H9 (cell line): ENCODE measurements at regions not wholly inside any gene's neighbourhood (a gene's known extent, or its start where the extent isn't known, plus 50 kb on each side); places are given as distances from the start of the nearest gene placed in this dataset.
A peak's percentile ranks its signal among the peaks of the same experiment; 100 is the strongest.

Experiments used
- DNase-seq: peaks from one replicate; pipeline ENCODE4 v3.0.0-alpha.2; 2017
- H2AFZ ChIP-seq: one replicate; pipeline ENCODE4 v1.6.1; 2013; ENCODE audit warnings: mild to moderate bottlenecking, low read length, control low read depth, moderate library complexity
- H2AK5ac ChIP-seq: 2 replicates; pipeline ENCODE4 v1.6.1; 2013; ENCODE audit warnings: low read length, control low read depth, mixed read lengths; ENCODE audit not compliant: insufficient read length
- H2BK120ac ChIP-seq: one replicate; pipeline ENCODE4 v1.6.1; 2013; ENCODE audit warnings: low read depth, mild to moderate bottlenecking, low read length, control low read depth, inconsistent platforms; ENCODE audit not compliant: poor library complexity, severe bottlenecking
- H2BK12ac ChIP-seq: 2 replicates; pipeline ENCODE4 v1.6.1; 2013; ENCODE audit warnings: low read length, control low read depth, mixed read lengths, low read depth; ENCODE audit not compliant: insufficient read length
- H2BK15ac ChIP-seq: 2 replicates; pipeline ENCODE4 v1.6.1; 2013; ENCODE audit warnings: low read depth, low read length, control low read depth
- H2BK20ac ChIP-seq: one replicate; pipeline ENCODE4 v1.6.1; 2013; ENCODE audit warnings: low read depth, mild to moderate bottlenecking, low read length, control low read depth, inconsistent platforms; ENCODE audit not compliant: poor library complexity, severe bottlenecking
- H2BK5ac ChIP-seq: 2 replicates; pipeline ENCODE4 v1.6.1; 2013; ENCODE audit warnings: low read length, control low read depth, mixed read lengths; ENCODE audit not compliant: insufficient read length
- H3K14ac ChIP-seq: 2 replicates; pipeline ENCODE4 v1.6.1; 2013; ENCODE audit warnings: low read length, control low read depth; ENCODE audit not compliant: insufficient read depth
- H3K18ac ChIP-seq: 2 replicates; pipeline ENCODE4 v1.6.1; 2013; ENCODE audit warnings: low read depth, mild to moderate bottlenecking, mixed read lengths, low read length, control low read depth; ENCODE audit not compliant: insufficient read length
- H3K23ac ChIP-seq: 2 replicates; pipeline ENCODE4 v1.6.1; 2013; ENCODE audit warnings: low read length, control low read depth, mixed read lengths, low read depth; ENCODE audit not compliant: insufficient read length
- H3K23me2 ChIP-seq: 2 replicates; pipeline ENCODE4 v1.6.1; 2013; ENCODE audit warnings: low read depth, mild to moderate bottlenecking, mixed read lengths, low read length, control low read depth; ENCODE audit not compliant: insufficient read length, poor library complexity, severe bottlenecking
- H3K27ac ChIP-seq: 2 replicates; pipeline ENCODE4 v1.5.1; 2013; ENCODE audit warnings: low read length, control low read depth, mixed read lengths, low read depth; ENCODE audit not compliant: insufficient read length
- H3K27me3 ChIP-seq: 2 replicates; pipeline ENCODE4 v1.6.1; 2013; ENCODE audit warnings: low read length, control low read depth, inconsistent platforms; ENCODE audit not compliant: insufficient read depth
- H3K4ac ChIP-seq: 2 replicates; pipeline ENCODE4 v1.6.1; 2013; ENCODE audit warnings: low read depth, mild to moderate bottlenecking, control low read depth, inconsistent platforms, low read length, moderate library complexity
- H3K4me1 ChIP-seq: 2 replicates; pipeline ENCODE4 v1.6.1; 2013; ENCODE audit warnings: low read length, control low read depth, inconsistent platforms; ENCODE audit not compliant: insufficient read depth
- H3K4me2 ChIP-seq: 2 replicates; pipeline ENCODE4 v1.6.1; 2013; ENCODE audit warnings: low read length, control low read depth, mixed read lengths; ENCODE audit not compliant: insufficient read length, insufficient read depth
- H3K56ac ChIP-seq: 2 replicates; pipeline ENCODE4 v1.6.1; 2013; ENCODE audit warnings: low read depth, mild to moderate bottlenecking, mixed read lengths, low read length, control low read depth; ENCODE audit not compliant: insufficient read length
- H3K79me1 ChIP-seq: 2 replicates; pipeline ENCODE4 v1.6.1; 2013; ENCODE audit warnings: low read depth, mild to moderate bottlenecking, moderate library complexity, low read length, control low read depth, inconsistent platforms; ENCODE audit not compliant: insufficient read depth, poor library complexity, severe bottlenecking
- H3K79me2 ChIP-seq: 2 replicates; pipeline ENCODE4 v1.6.1; 2013; ENCODE audit warnings: low read length, control low read depth, inconsistent platforms; ENCODE audit not compliant: insufficient read depth
- H3K9ac ChIP-seq: 2 replicates; pipeline ENCODE4 v1.6.1; 2013; ENCODE audit warnings: low read length, control low read depth, mixed read lengths; ENCODE audit not compliant: insufficient read length; ENCODE audit errors: extremely low read depth
- H3K9me3 ChIP-seq: one replicate; pipeline ENCODE4 v1.6.1; 2013; ENCODE audit warnings: low read depth, low read length, inconsistent platforms; ENCODE audit not compliant: control insufficient read depth
- H3T11ph ChIP-seq: one replicate; pipeline ENCODE4 v1.6.1; 2013; ENCODE audit warnings: mild to moderate bottlenecking, low read length, control low read depth, inconsistent platforms
- H4K20me1 ChIP-seq: one replicate; pipeline ENCODE4 v1.6.1; 2013; ENCODE audit not compliant: control insufficient read depth, insufficient read length, insufficient read depth
- H4K5ac ChIP-seq: 2 replicates; pipeline ENCODE4 v1.6.1; 2013; ENCODE audit warnings: low read depth, mild to moderate bottlenecking, mixed read lengths, low read length, control low read depth; ENCODE audit not compliant: insufficient read length
- H4K8ac ChIP-seq: replicated peaks from 2 replicates; pipeline ENCODE4 v1.6.1; 2013; ENCODE audit warnings: low read length, control low read depth, mixed read lengths, low read depth; ENCODE audit not compliant: insufficient read length
- H4K91ac ChIP-seq: 2 replicates; pipeline ENCODE4 v1.6.1; 2013; ENCODE audit warnings: low read depth, mild to moderate bottlenecking, moderate library complexity, mixed read lengths, low read length, control low read depth; ENCODE audit not compliant: insufficient read length
- H3K27ac Mint-ChIP-seq, 3 experiments: 2 replicates in 2 of 3; 3 replicates in 1 of 3; pipeline ENCODE4 v1.8.0; 2020 to 2021; ENCODE audit warnings: mixed read lengths in 3 of 3, mild to moderate bottlenecking in 1 of 3, moderate library complexity in 1 of 3
- H3K27me3 Mint-ChIP-seq: 2 replicates; pipeline ENCODE4 v1.8.0; 2021; ENCODE audit warnings: low read depth, mild to moderate bottlenecking, moderate library complexity, mixed read lengths
- H3K36me3 Mint-ChIP-seq, 3 experiments: 2 replicates in 2 of 3; 3 replicates in 1 of 3; pipeline ENCODE4 v1.8.0; 2020 to 2021; ENCODE audit warnings: low read depth in 3 of 3, mixed read lengths in 3 of 3; ENCODE audit not compliant: insufficient read depth in 1 of 3
- H3K4me1 Mint-ChIP-seq, 2 experiments: 2 replicates each; pipeline ENCODE4 v1.8.0; 2020; ENCODE audit warnings: mixed read lengths in 2 of 2
- H3K4me3 Mint-ChIP-seq, 2 experiments: 2 replicates in 1 of 2; 3 replicates in 1 of 2; pipeline ENCODE4 v1.8.0; 2020 to 2021; ENCODE audit warnings: mild to moderate bottlenecking in 2 of 2, mixed read lengths in 2 of 2, moderate library complexity in 1 of 2
- H3K9me3 Mint-ChIP-seq, 2 experiments: 2 replicates in 1 of 2; 3 replicates in 1 of 2; pipeline ENCODE4 v1.8.0; 2020; ENCODE audit warnings: mild to moderate bottlenecking in 2 of 2, mixed read lengths in 2 of 2, moderate library complexity in 1 of 2
- CTCF ChIP-seq: fragments of 200-600 bp; sonication (generic); conservative IDR thresholded peaks from 3 replicates; pipeline ENCODE4 v1.8.0; 2021; ENCODE audit warnings: antibody characterized with exemption, mild to moderate bottlenecking
- WGBS: extraction: QIAGEN DNeasy Blood & Tissue Kit; methylation state at CpG from one replicate; pipeline ENCODE4 v1.1.7; 2013; ENCODE audit warnings: missing lambda C conversion rate, low lambda C conversion rate, mixed read lengths; ENCODE audit not compliant: insufficient read length; ENCODE audit errors: extremely low coverage; 5-methylcytosine and 5-hydroxymethylcytosine counted together

- H2BK20ac ChIP-seq = no peak overlapping the region
- H3K9ac ChIP-seq = no peak overlapping the region
- H2BK15ac ChIP-seq = no peak overlapping the region
- no CpG with 5 or more reads among the region's 6 CpGs for WGBS
- H3K4ac ChIP-seq = no peak overlapping the region
- H3K4me1 ChIP-seq = no peaks in the 10 kb centered on the region
- H4K8ac ChIP-seq = no peak overlapping the region
- H3T11ph ChIP-seq = no peak overlapping the region
- H4K91ac ChIP-seq = no peak overlapping the region
- Mint-ChIP-seq H3K27ac (peak overlapping the region in 1 of 3 experiments; percentile 52; a peak in 2 of 7 replicates), H3K4me3 (no peak overlapping the region), H3K9me3 (peaks cover 0 to 4% of the 10 kb centered on the region in 2 experiments; a peak in 4 of 5 replicates), H3K4me1 (no peaks in the 10 kb centered on the region), H3K36me3 (peaks cover 0 to 6% (median 3%) of the 10 kb centered on the region in 3 experiments; a peak in 4 of 7 replicates), H3K27me3 (peaks cover 4% of the 10 kb centered on the region)
- H3K56ac ChIP-seq = no peak overlapping the region
- no peak overlapping the region for H2AK5ac ChIP-seq
- no peak overlapping the region for H4K5ac ChIP-seq
- no peaks in the 10 kb centered on the region for H4K20me1 ChIP-seq
- no peak overlapping the region for H2AFZ ChIP-seq
- no peak overlapping the region for H3K14ac ChIP-seq
- H3K23me2 ChIP-seq = no peaks in the 10 kb centered on the region
- H3K4me2 ChIP-seq = no peak overlapping the region
- no peak for DNase-seq
- no peak for TF ChIP-seq CTCF
- H2BK5ac ChIP-seq = no peak overlapping the region
- H2BK120ac ChIP-seq = no peak overlapping the region
- H3K79me1 ChIP-seq = no peaks in the 10 kb centered on the region
- no peaks in the 10 kb centered on the region for H3K27me3 ChIP-seq
- H3K27ac ChIP-seq = no peak overlapping the region
- no peaks in the 10 kb centered on the region for H3K9me3 ChIP-seq
- no peaks in the 10 kb centered on the region for H3K79me2 ChIP-seq
- no peak overlapping the region for H2BK12ac ChIP-seq
- H3K23ac ChIP-seq = no peak overlapping the region
- H3K18ac ChIP-seq = no peak overlapping the region
Measured at GRCh38 chr16:65532258-65532657, 410.4 kb upstream of the CDH11 start.
